A549 (cell line): ENCODE measurements at regions not wholly inside any gene's neighbourhood (a gene's known extent, or its start where the extent isn't known, plus 50 kb on each side); places are given as distances from the start of the nearest gene placed in this dataset.

Experiments
- BHLHE40 ChIP-seq: IDR thresholded peaks from 2 replicates; pipeline ENCODE4 v1.6.1; 2012; ENCODE audit warnings: low read depth, low read length, inconsistent platforms
- EP300 ChIP-seq, 2 experiments: fragments of >200 bp; sonication (Bioruptor Twin); formaldehyde crosslinking; IDR thresholded peaks; 2 replicates in 1 of 2; 3 replicates in 1 of 2; pipeline ENCODE4 v1.6.1; 2016 to 2017
- MAFK ChIP-seq: fragments of 450-650 bp; IDR thresholded peaks from 2 replicates; pipeline ENCODE4 v1.6.1; 2014; ENCODE audit not compliant: partially characterized antibody
- NFE2L2 ChIP-seq: fragments of 150-350 bp; conservative IDR thresholded peaks from 2 replicates; pipeline ENCODE4 v1.6.1; 2014; ENCODE audit warnings: low read length
- POLR2A ChIP-seq: IDR thresholded peaks from 2 replicates; pipeline ENCODE4 v1.6.1; 2012; ENCODE audit warnings: mild to moderate bottlenecking, low read length
- RAD21 ChIP-seq, 2 experiments: fragments of >200 bp in 1 of 2; sonication (Bioruptor Twin) in 1 of 2; formaldehyde crosslinking in 1 of 2; IDR thresholded peaks in 1 of 2; conservative IDR thresholded peaks in 1 of 2; 2 replicates in 1 of 2; 3 replicates in 1 of 2; pipeline ENCODE4 v1.6.1; 2012 to 2018; ENCODE audit warnings: inconsistent platforms in 1 of 2
- SREBF2 ChIP-seq: fragments of 450-650 bp; IDR thresholded peaks from 2 replicates; pipeline ENCODE4 v1.6.1; 2014; ENCODE audit warnings: mild to moderate bottlenecking, moderate library complexity
- TF ChIP-seq, protein P1 (sequence below): fragments of >200 bp; sonication (Bioruptor Twin); formaldehyde crosslinking; IDR thresholded peaks from 3 replicates; pipeline ENCODE4 v1.5.1; 2016

DNA sequence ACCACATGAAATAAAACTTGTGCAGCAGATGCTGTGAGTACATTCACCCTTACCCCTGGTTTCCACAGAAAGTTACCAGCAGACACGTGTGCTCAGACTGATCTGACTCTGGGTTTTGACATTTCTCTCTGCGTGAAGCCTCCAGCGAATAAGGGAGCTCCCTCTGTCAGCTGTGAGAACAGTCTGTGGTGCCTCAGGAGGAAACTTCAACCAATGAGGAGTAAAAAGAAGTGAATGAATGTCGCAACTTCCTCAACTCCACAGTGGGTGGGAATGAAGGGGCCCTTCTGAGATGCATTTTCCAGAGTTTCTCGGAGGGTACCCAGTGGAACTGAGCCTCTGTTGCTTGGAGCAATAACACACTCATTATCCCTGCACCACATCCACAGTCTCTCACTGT, 743.4 kb downstream of the TNS3 start:
- TF ChIP-seq SREBF2 (no peak), EP300 (IDR thresholded peaks at IDR 0.05) (no peak), BHLHE40 (no peak), MAFK (no peak), POLR2A (no peak), RAD21 (conservative IDR thresholded peaks at IDR 0.05 in 1 of 2, IDR thresholded peaks at IDR 0.05 in 1 of 2) (no peak), NFE2L2 (no peak)
- TF ChIP-seq, protein P1, sequence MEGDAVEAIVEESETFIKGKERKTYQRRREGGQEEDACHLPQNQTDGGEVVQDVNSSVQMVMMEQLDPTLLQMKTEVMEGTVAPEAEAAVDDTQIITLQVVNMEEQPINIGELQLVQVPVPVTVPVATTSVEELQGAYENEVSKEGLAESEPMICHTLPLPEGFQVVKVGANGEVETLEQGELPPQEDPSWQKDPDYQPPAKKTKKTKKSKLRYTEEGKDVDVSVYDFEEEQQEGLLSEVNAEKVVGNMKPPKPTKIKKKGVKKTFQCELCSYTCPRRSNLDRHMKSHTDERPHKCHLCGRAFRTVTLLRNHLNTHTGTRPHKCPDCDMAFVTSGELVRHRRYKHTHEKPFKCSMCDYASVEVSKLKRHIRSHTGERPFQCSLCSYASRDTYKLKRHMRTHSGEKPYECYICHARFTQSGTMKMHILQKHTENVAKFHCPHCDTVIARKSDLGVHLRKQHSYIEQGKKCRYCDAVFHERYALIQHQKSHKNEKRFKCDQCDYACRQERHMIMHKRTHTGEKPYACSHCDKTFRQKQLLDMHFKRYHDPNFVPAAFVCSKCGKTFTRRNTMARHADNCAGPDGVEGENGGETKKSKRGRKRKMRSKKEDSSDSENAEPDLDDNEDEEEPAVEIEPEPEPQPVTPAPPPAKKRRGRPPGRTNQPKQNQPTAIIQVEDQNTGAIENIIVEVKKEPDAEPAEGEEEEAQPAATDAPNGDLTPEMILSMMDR = no peak
